Trophoblast cell (in vitro differentiated cells and primary cell): ENCODE measurements at regions not wholly inside any gene's neighbourhood (a gene's known extent, or its start where the extent isn't known, plus 50 kb on each side); places are given as distances from the start of the nearest gene placed in this dataset.

Source experiments
- DNase-seq, 2 donors: peaks; one replicate each; pipeline ENCODE4 v3.0.0-alpha.2; 2016
- H2AFZ ChIP-seq: 2 replicates; pipeline ENCODE4 v1.6.1; 2013; ENCODE audit warnings: low read length, moderate library complexity, mild to moderate bottlenecking; ENCODE audit not compliant: insufficient read depth, poor library complexity
- H2AK5ac ChIP-seq: 2 replicates; pipeline ENCODE4 v1.6.1; 2013; ENCODE audit warnings: mild to moderate bottlenecking, low read length
- H2BK120ac ChIP-seq: 2 replicates; pipeline ENCODE4 v1.6.1; 2013; ENCODE audit warnings: low read length, mild to moderate bottlenecking, moderate library complexity; ENCODE audit not compliant: insufficient read depth, poor library complexity
- H2BK12ac ChIP-seq: 2 replicates; pipeline ENCODE4 v1.6.1; 2013; ENCODE audit warnings: mild to moderate bottlenecking, low read length, moderate library complexity
- H2BK5ac ChIP-seq: 2 replicates; pipeline ENCODE4 v1.6.1; 2013; ENCODE audit warnings: low read length, low read depth, moderate library complexity, mild to moderate bottlenecking; ENCODE audit not compliant: poor library complexity
- H3K14ac ChIP-seq: 2 replicates; pipeline ENCODE4 v1.6.1; 2013; ENCODE audit warnings: mild to moderate bottlenecking, low read length
- H3K18ac ChIP-seq: 2 replicates; pipeline ENCODE4 v1.6.1; 2013; ENCODE audit warnings: mild to moderate bottlenecking, low read length
- H3K23ac ChIP-seq: 2 replicates; pipeline ENCODE4 v1.6.1; 2013; ENCODE audit warnings: low read length
- H3K27ac ChIP-seq: 2 replicates; pipeline ENCODE4 v1.5.1; 2013; ENCODE audit warnings: low read depth, mild to moderate bottlenecking, inconsistent platforms, low read length, moderate library complexity
- H3K27me3 ChIP-seq: 2 replicates; pipeline ENCODE4 v1.6.1; 2013; ENCODE audit warnings: inconsistent platforms, mild to moderate bottlenecking, low read length, moderate library complexity; ENCODE audit not compliant: insufficient read depth
- H3K36me3 ChIP-seq, 2 experiments: 1 replicate in 1 of 2; 2 replicates in 1 of 2; pipeline ENCODE4 v1.6.1; 2013; ENCODE audit warnings: low read length in 2 of 2, mild to moderate bottlenecking in 2 of 2, moderate library complexity in 1 of 2; ENCODE audit not compliant: insufficient read depth in 2 of 2, control insufficient read depth in 1 of 2
- H3K4ac ChIP-seq: 2 replicates; pipeline ENCODE4 v1.6.1; 2013; ENCODE audit warnings: low read depth, mild to moderate bottlenecking, low read length, moderate library complexity
- H3K4me1 ChIP-seq, 2 experiments: 1 replicate in 1 of 2; 2 replicates in 1 of 2; pipeline ENCODE4 v1.6.1; 2013; ENCODE audit warnings: low read length in 2 of 2, mild to moderate bottlenecking in 2 of 2, moderate library complexity in 1 of 2; ENCODE audit not compliant: insufficient read depth in 2 of 2, control insufficient read depth in 1 of 2
- H3K4me2 ChIP-seq: 2 replicates; pipeline ENCODE4 v1.6.1; 2013; ENCODE audit warnings: inconsistent platforms, mild to moderate bottlenecking, low read length, moderate library complexity
- H3K4me3 ChIP-seq: 2 replicates; pipeline ENCODE4 v1.5.1; 2013; ENCODE audit warnings: mild to moderate bottlenecking, low read depth, low read length, inconsistent platforms
- H3K79me1 ChIP-seq: one replicate; pipeline ENCODE4 v1.6.1; 2013; ENCODE audit warnings: low read length
- H3K79me2 ChIP-seq: 2 replicates; pipeline ENCODE4 v1.6.1; 2013; ENCODE audit warnings: low read length, mild to moderate bottlenecking; ENCODE audit not compliant: control insufficient read depth, insufficient read depth, poor library complexity
- H3K9ac ChIP-seq: 2 replicates; pipeline ENCODE4 v1.6.1; 2013; ENCODE audit warnings: mild to moderate bottlenecking, low read length
- H3K9me3 ChIP-seq: 2 replicates; pipeline ENCODE4 v1.6.1; 2013; ENCODE audit warnings: low read depth, mild to moderate bottlenecking, control low read depth, inconsistent platforms, low read length; ENCODE audit not compliant: insufficient read depth
- H4K12ac ChIP-seq: 2 replicates; pipeline ENCODE4 v1.6.1; 2013; ENCODE audit warnings: low read depth, mild to moderate bottlenecking, low read length, moderate library complexity
- H4K8ac ChIP-seq: 2 replicates; pipeline ENCODE4 v1.6.1; 2013; ENCODE audit warnings: low read depth, mild to moderate bottlenecking, low read length, moderate library complexity
- H4K91ac ChIP-seq: one replicate; pipeline ENCODE4 v1.6.1; 2013; ENCODE audit warnings: low read depth, mild to moderate bottlenecking, low read length, moderate library complexity
- WGBS: extraction: QIAGEN DNeasy Blood & Tissue Kit; methylation state at CpG from one replicate; pipeline ENCODE4 v1.1.7; 2013; ENCODE audit warnings: missing lambda C conversion rate; ENCODE audit not compliant: insufficient read length, insufficient coverage; ENCODE audit errors: extremely low coverage; 5-methylcytosine and 5-hydroxymethylcytosine counted together

GRCh38 chr4:143021384-143021783 lies 163.3 kb upstream of the USP38 start:
- no peak overlapping the region for H4K91ac ChIP-seq
- H2AK5ac ChIP-seq = no peak overlapping the region
- H3K18ac ChIP-seq = no peak overlapping the region
- no peak overlapping the region for H2BK12ac ChIP-seq
- no peak overlapping the region for H4K8ac ChIP-seq
- H3K4me3 ChIP-seq = no peak overlapping the region
- H3K14ac ChIP-seq = no peak overlapping the region
- no peak overlapping the region for H3K4me2 ChIP-seq
- no peak overlapping the region for H2BK120ac ChIP-seq
- no peaks in the 10 kb centered on the region for H3K36me3 ChIP-seq
- DNase-seq = no peak
- no peaks in the 10 kb centered on the region for H3K79me1 ChIP-seq
- no peaks in the 10 kb centered on the region for H3K27me3 ChIP-seq
- H3K4ac ChIP-seq = no peak overlapping the region
- H3K79me2 ChIP-seq = no peaks in the 10 kb centered on the region
- no peak overlapping the region for H4K12ac ChIP-seq
- no peak overlapping the region for H3K9ac ChIP-seq
- peaks cover 0 to 2% of the 10 kb centered on the region in 2 experiments for H3K4me1 ChIP-seq
- H2AFZ ChIP-seq = no peak overlapping the region
- H3K9me3 ChIP-seq = no peaks in the 10 kb centered on the region
- H3K27ac ChIP-seq = no peak overlapping the region
- H3K23ac ChIP-seq = no peak overlapping the region
- no peak overlapping the region for H2BK5ac ChIP-seq

GRCh38 chr4:143023239-143023918 lies 161.3 kb upstream of the USP38 start:
- Histone ChIP-seq H3K9ac (no peak overlapping the region), H4K91ac (no peak overlapping the region), H3K18ac (no peak overlapping the region), H3K4ac (no peak overlapping the region), H2AK5ac (no peak overlapping the region), H3K14ac (no peak overlapping the region), H3K4me3 (no peak overlapping the region), H3K4me2 (no peak overlapping the region), H3K79me2 (no peaks in the 10 kb centered on the region), H3K27me3 (no peaks in the 10 kb centered on the region), H3K23ac (no peak overlapping the region), H3K27ac (no peak overlapping the region), H4K8ac (no peak overlapping the region), H3K36me3 (no peaks in the 10 kb centered on the region), H2BK12ac (no peak overlapping the region), H3K9me3 (no peaks in the 10 kb centered on the region), H3K79me1 (no peaks in the 10 kb centered on the region), H2AFZ (no peak overlapping the region), H3K4me1 (peaks cover 0 to 2% of the 10 kb centered on the region in 2 experiments), H2BK120ac (no peak overlapping the region), H2BK5ac (no peak overlapping the region), H4K12ac (no peak overlapping the region)
- no peak for DNase-seq

- Histone ChIP-seq H3K4ac (no peak overlapping the region), H3K9ac (no peak overlapping the region), H3K27me3 (no peaks in the 10 kb centered on the region), H2BK5ac (no peak overlapping the region), H3K4me1 (peaks cover 0 to 2% of the 10 kb centered on the region in 2 experiments), H3K23ac (no peak overlapping the region), H3K4me2 (no peak overlapping the region), H3K27ac (no peak overlapping the region), H3K14ac (no peak overlapping the region), H4K91ac (no peak overlapping the region), H3K79me1 (no peaks in the 10 kb centered on the region), H4K8ac (no peak overlapping the region), H3K4me3 (no peak overlapping the region), H4K12ac (no peak overlapping the region), H3K9me3 (no peaks in the 10 kb centered on the region), H2BK12ac (no peak overlapping the region), H2BK120ac (no peak overlapping the region), H2AFZ (no peak overlapping the region), H2AK5ac (no peak overlapping the region), H3K18ac (no peak overlapping the region), H3K36me3 (no peaks in the 10 kb centered on the region), H3K79me2 (no peaks in the 10 kb centered on the region)
- DNase-seq = peak; percentile 3 to 37
- no CpG with 5 or more reads among the region's 3 CpGs for WGBS
Measured at GRCh38 chr4:143025081-143025704, 159.5 kb upstream of the USP38 start.

GRCh38 chr4:143026459-143027170 lies 158.1 kb upstream of the USP38 start:
- no peak for DNase-seq
- no peaks in the 10 kb centered on the region for H3K79me2 ChIP-seq
- no peak overlapping the region for H3K9ac ChIP-seq
- peaks cover 0 to 2% of the 10 kb centered on the region in 2 experiments for H3K4me1 ChIP-seq
- H4K91ac ChIP-seq = no peak overlapping the region
- H3K4ac ChIP-seq = no peak overlapping the region
- no peak overlapping the region for H2BK120ac ChIP-seq
- H2BK12ac ChIP-seq = no peak overlapping the region
- no peak overlapping the region for H2BK5ac ChIP-seq
- no peak overlapping the region for H3K4me2 ChIP-seq
- no peak overlapping the region for H3K23ac ChIP-seq
- H3K27ac ChIP-seq = no peak overlapping the region
- H3K4me3 ChIP-seq = no peak overlapping the region
- H4K8ac ChIP-seq = no peak overlapping the region
- H3K27me3 ChIP-seq = no peaks in the 10 kb centered on the region
- H3K18ac ChIP-seq = no peak overlapping the region
- H3K79me1 ChIP-seq = no peaks in the 10 kb centered on the region
- no peak overlapping the region for H4K12ac ChIP-seq
- no peak overlapping the region for H2AFZ ChIP-seq
- no peaks in the 10 kb centered on the region for H3K9me3 ChIP-seq
- H3K36me3 ChIP-seq = no peaks in the 10 kb centered on the region
- no CpG with 5 or more reads among the region's 1 CpG for WGBS
- H2AK5ac ChIP-seq = no peak overlapping the region
- H3K14ac ChIP-seq = no peak overlapping the region
